Left cardiac atrium (tissue), 4 donors: ENCODE measurements at regions not wholly inside any gene's neighbourhood (a gene's known extent, or its start where the extent isn't known, plus 50 kb on each side); places are given as distances from the start of the nearest gene placed in this dataset.
A peak's percentile ranks its signal among the peaks of the same experiment; 100 is the strongest.
"Not testable (repeated sequence)": the region's sequence is repeated elsewhere in the genome, so short reads cannot be mapped to it uniquely, and the experiment has no call there.

Experiments used
- ATAC-seq, 2 donors: fragments of 200-7000 bp; cut with Tn5 transposase; one replicate each; pipeline ENCODE4 v1.9.1; 2020; ENCODE audit warnings: mild to moderate bottlenecking in 2 of 2, moderate library complexity in 2 of 2
- DNase-seq: peaks from one replicate; pipeline ENCODE4 v3.0.0-alpha.2; 2020
- intact Hi-C, 2 donors: fragments of 100-400 bp; cut with DNase I; formaldehyde crosslinking; loops; one replicate each; pipeline versions ENCODE4 v1.14.1 to v1.15.1; 2022 to 2023
- donor health status: DM: no; HTN: yes; CAD: no.
- donor health status: DM: no; HTN: yes; CAD: no; lungs with severe emphysema.
- donor health status: DM: yes; HTN: yes; CAD: no.
- donor health status: Dilated cardiomyopathy.

- DNase-seq, result no peak
- intact Hi-C loops, result no loop called here
- no peak for ATAC-seq
Observed at GRCh38 chr12:14240873-14241220, 124.6 kb upstream of the ATF7IP start.

- ATAC-seq, DNase-seq, intact Hi-C loops: not testable (repeated sequence)
Observed at GRCh38 chr12:14242825-14243224, 122.7 kb upstream of the ATF7IP start.

- DNase-seq (no peak), ATAC-seq (no peak)
- intact Hi-C loops, result no loop called here
Observed at GRCh38 chr12:14243941-14244340, 121.5 kb upstream of the ATF7IP start.

- intact Hi-C loops, result no loop called here
- no peak for ATAC-seq
- DNase-seq, result no peak
Observed at GRCh38 chr12:14244876-14245669, 120.4 kb upstream of the ATF7IP start.

DNA sequence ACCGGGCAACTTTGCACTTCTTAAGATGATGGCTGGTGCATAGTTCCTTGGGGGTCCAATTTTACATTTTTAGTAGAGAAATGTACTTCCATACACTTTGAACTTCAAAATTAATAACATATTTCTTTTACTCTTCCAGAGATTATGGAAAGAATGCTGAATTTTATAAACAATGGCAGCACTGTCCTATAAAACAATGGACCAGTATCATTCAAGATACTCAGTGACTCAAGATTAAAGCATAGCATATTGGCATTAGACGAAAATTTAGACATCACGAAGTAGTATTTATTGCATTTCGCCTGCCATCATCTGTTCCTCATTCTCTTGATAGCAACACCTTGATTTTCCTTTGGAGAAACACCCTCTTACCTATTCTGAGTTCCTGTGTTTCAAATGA, 118.3 kb upstream of the ATF7IP start:
- DNase-seq (no peak), ATAC-seq (no peak)
- intact Hi-C loops, result no loop called here

GRCh38 chr12:14249368-14249767, 116.1 kb upstream of the ATF7IP start:
- intact Hi-C loops, result no loop called here
- DNase-seq (no peak), ATAC-seq (no peak)

GRCh38 chr12:14252697-14253096, 112.8 kb upstream of the ATF7IP start:
- DNase-seq, result no peak
- no peak for ATAC-seq
- intact Hi-C loops, result no loop called here

DNA sequence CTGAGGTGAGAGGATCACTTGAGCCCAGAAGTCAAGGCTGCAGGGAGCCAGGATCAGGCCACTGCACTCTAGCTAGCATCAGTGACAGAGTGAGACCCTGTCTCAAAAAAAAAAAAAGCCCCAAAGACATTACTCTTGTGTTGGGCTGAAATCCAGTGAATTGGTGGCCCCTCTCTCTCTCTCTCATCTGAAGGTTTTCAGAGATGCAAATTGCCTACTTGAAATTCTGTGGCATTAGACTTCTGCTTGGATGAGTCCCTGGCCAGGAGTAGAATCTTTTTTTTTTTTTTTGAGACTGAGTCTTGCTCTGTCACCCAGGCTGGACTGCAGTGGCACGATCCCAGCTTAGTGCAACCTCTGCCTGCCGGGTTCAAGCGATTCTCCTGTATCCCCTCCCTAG, 112.0 kb upstream of the ATF7IP start:
- ATAC-seq, result no peak
- no peak for DNase-seq
- intact Hi-C loops, result no loop called here

GRCh38 chr12:14254781-14255180, 110.7 kb upstream of the ATF7IP start:
- no peak for DNase-seq
- ATAC-seq, result no peak
- intact Hi-C loops, result no loop called here

GRCh38 chr12:14256121-14256520, 109.4 kb upstream of the ATF7IP start:
- no peak for DNase-seq
- intact Hi-C loops, result loop anchor here in 1 of 2 donors (2.0 kb wide), 1 partner anchor 109 kb away; the partner anchor contains the start of gene ATF7IP
- ATAC-seq, result no peak

DNA sequence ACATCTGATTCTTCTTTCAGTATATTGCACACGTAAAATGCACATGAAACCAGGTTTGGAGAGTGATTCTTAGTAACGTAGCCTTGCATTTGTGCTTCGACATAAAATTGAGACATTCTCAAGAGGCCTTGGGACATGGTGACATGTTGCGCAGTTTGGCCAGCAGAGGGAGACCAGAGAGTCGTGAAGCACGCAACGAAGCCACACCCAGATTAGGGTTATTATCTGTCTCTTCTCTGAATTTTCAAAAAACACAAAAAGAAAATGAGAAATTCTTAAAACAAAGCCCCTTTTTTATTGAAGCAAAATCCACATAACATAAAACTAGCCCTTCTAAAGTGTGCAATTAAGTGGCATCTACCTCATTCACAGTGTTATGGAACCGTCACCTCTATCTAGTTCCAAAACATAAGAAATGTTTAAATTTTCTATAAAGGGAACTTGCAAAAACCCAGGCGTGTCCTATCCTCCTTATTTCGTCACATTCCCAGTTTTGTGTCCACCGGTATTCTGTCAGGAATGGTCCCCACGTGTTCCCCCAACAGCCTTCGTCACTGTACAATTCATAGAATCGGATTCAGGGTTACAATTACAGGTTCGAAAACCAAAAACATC, 108.8 kb upstream of the ATF7IP start:
- intact Hi-C loops, result loop anchor here in 1 of 2 donors (2.0 kb wide), 1 partner anchor 108 kb away; the partner anchor contains the start of gene ATF7IP
- DNase-seq (peak; percentile 85), ATAC-seq (peak; percentile 50 to 65)

DNA sequence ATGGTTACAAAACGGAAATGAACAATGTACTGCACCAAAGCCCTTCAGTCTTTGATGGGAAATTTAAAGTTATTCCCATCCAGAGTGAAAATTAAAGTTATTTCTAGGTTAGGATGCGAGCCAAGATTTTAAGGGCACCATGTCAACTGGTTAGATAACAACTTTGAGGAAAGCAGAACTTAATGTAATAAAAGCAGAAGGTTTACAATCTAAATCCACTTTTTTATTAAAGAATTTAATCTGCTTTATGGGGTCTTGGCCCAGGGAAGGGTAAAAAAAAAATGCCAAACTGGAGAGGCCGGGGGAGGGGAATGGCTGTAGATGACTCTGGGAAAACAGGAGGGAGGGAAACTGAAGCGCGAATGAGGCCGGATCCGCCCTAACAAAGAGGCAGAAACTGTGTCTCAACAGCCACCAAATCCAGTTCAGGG, 108.2 kb upstream of the ATF7IP start:
- DNase-seq, result no peak
- intact Hi-C loops, result loop anchor here in 1 of 2 donors (2.0 kb wide), 1 partner anchor 107 kb away; the partner anchor contains the start of gene ATF7IP
- no peak for ATAC-seq

- ATAC-seq (peak; percentile 82 to 88), DNase-seq (peak; percentile 92)
- intact Hi-C loops, result loop anchor here (2.0 kb wide), 1 partner anchor 107 kb away; the partner anchor contains the start of gene ATF7IP (in 2 of the 2)
Observed at GRCh38 chr12:14257734-14258574, 107.5 kb upstream of the ATF7IP start.

GRCh38 chr12:14258575-14258940, 106.9 kb upstream of the ATF7IP start:
- DNase-seq (no peak), ATAC-seq (no peak)
- intact Hi-C loops, result loop anchor here in 1 of 2 donors (2.0 kb wide), 1 partner anchor 106 kb away; the partner anchor contains the start of gene ATF7IP

- intact Hi-C loops, result loop anchor here in 1 of 2 donors (2.0 kb wide), 1 partner anchor 105 kb away; the partner anchor contains the start of gene ATF7IP
- ATAC-seq, result no peak
- no peak for DNase-seq
Observed at GRCh38 chr12:14259481-14260010, 105.9 kb upstream of the ATF7IP start.

GRCh38 chr12:14260011-14260993, 105.2 kb upstream of the ATF7IP start:
- intact Hi-C loops, result no loop called here
- DNase-seq, result peak; percentile 96
- peak; percentile 56 to 64 for ATAC-seq

- DNase-seq (no peak), ATAC-seq (no peak)
- intact Hi-C loops, result no loop called here
Observed at GRCh38 chr12:14261096-14261495, 104.4 kb upstream of the ATF7IP start.

- DNase-seq (no peak), ATAC-seq (no peak)
- intact Hi-C loops, result no loop called here
Observed at GRCh38 chr12:14261861-14262260, 103.6 kb upstream of the ATF7IP start.
